SK-N-SH treated with all-trans-retinoic acid at 6 μM for 48 hours (cell line): ENCODE measurements at regions not wholly inside any gene's neighbourhood (a gene's known extent, or its start where the extent isn't known, plus 50 kb on each side); places are given as distances from the start of the nearest gene placed in this dataset.

Experiments used
- ATAC-seq: fragments of 200-7000 bp; cut with Tn5 transposase; 3 replicates; pipeline ENCODE4 v1.9.1; 2020; ENCODE audit warnings: mild to moderate bottlenecking, moderate library complexity
- ARNTL ChIP-seq: fragments of 450-650 bp; formaldehyde crosslinking; IDR thresholded peaks from 2 replicates; pipeline ENCODE4 v1.5.0; 2020; ENCODE audit warnings: low read depth, mild to moderate bottlenecking, moderate library complexity, borderline replicate concordance
- BACH2 ChIP-seq: fragments of 250-450 bp; sonication (Bioruptor Pico); IDR thresholded peaks from 2 replicates; pipeline ENCODE4 v1.9.0; 2021; ENCODE audit warnings: mild to moderate bottlenecking, borderline replicate concordance
- CSDC2 ChIP-seq: fragments of 250-450 bp; sonication (Bioruptor Pico); IDR thresholded peaks from 2 replicates; pipeline ENCODE4 v1.5.0; 2020; ENCODE audit warnings: mild to moderate bottlenecking, moderate library complexity
- CSRNP3 ChIP-seq: fragments of 250-450 bp; sonication (Bioruptor Pico); IDR thresholded peaks from 2 replicates; pipeline ENCODE4 v1.5.1; 2021; ENCODE audit warnings: mild to moderate bottlenecking, moderate library complexity
- ESRRG ChIP-seq: fragments of 250-450 bp; sonication (Bioruptor Pico); IDR thresholded peaks from 2 replicates; pipeline ENCODE4 v1.6.1; 2021; ENCODE audit warnings: mild to moderate bottlenecking
- GLIS3 ChIP-seq: fragments of 250-450 bp; sonication (Bioruptor Pico); IDR thresholded peaks from 2 replicates; pipeline ENCODE4 v1.5.0; 2020; ENCODE audit warnings: mild to moderate bottlenecking, moderate library complexity
- ISL1 ChIP-seq: fragments of 250-450 bp; sonication (Bioruptor Pico); IDR thresholded peaks from 2 replicates; pipeline ENCODE4 v2.1.2; 2022; ENCODE audit warnings: mild to moderate bottlenecking, moderate library complexity
- POU6F1 ChIP-seq: fragments of 250-450 bp; sonication (Bioruptor Pico); IDR thresholded peaks from 2 replicates; pipeline ENCODE4 v1.8.0; 2021; ENCODE audit warnings: low read depth, mild to moderate bottlenecking, moderate library complexity, borderline replicate concordance
- PPARA ChIP-seq: fragments of 250-450 bp; sonication (Bioruptor Pico); IDR thresholded peaks from 2 replicates; pipeline ENCODE4 v1.5.0; 2020; ENCODE audit warnings: mild to moderate bottlenecking, borderline replicate concordance
- RARB ChIP-seq: fragments of 250-450 bp; sonication (Bioruptor Pico); IDR thresholded peaks from 2 replicates; pipeline ENCODE4 v1.8.0; 2021; ENCODE audit warnings: mild to moderate bottlenecking, moderate library complexity
- SNAI2 ChIP-seq: fragments of 250-450 bp; sonication (Bioruptor Pico); IDR thresholded peaks from 2 replicates; pipeline ENCODE4 v1.5.0; 2020; ENCODE audit warnings: mild to moderate bottlenecking, moderate library complexity
- TCF4 ChIP-seq: fragments of 250-450 bp; sonication (Bioruptor Pico); IDR thresholded peaks from 2 replicates; pipeline ENCODE4 v1.8.0; 2021; ENCODE audit warnings: mild to moderate bottlenecking, moderate library complexity, borderline replicate concordance
- TOX ChIP-seq: fragments of 250-450 bp; sonication (Bioruptor Pico); IDR thresholded peaks from 2 replicates; pipeline ENCODE4 v1.8.0; 2021; ENCODE audit warnings: mild to moderate bottlenecking, moderate library complexity, borderline replicate concordance
- ZC3H10 ChIP-seq: fragments of 250-450 bp; sonication (Bioruptor Pico); IDR thresholded peaks from 2 replicates; pipeline ENCODE4 v1.5.1; 2021; ENCODE audit warnings: mild to moderate bottlenecking, moderate library complexity
- ZFP3 ChIP-seq: fragments of 250-450 bp; sonication (Bioruptor Pico); IDR thresholded peaks from 2 replicates; pipeline ENCODE4 v1.5.0; 2020; ENCODE audit warnings: mild to moderate bottlenecking, moderate library complexity
- ZFP30 ChIP-seq: fragments of 450-650 bp; formaldehyde crosslinking; IDR thresholded peaks from 2 replicates; pipeline ENCODE4 v1.5.0; 2022; ENCODE audit warnings: mild to moderate bottlenecking, moderate library complexity
- ZNF565 ChIP-seq: fragments of 450-650 bp; formaldehyde crosslinking; conservative IDR thresholded peaks from 2 replicates; pipeline ENCODE4 v1.5.0; 2020; ENCODE audit warnings: low read depth, mild to moderate bottlenecking, moderate library complexity
- ZNF70 ChIP-seq: fragments of 450-650 bp; formaldehyde crosslinking; IDR thresholded peaks from 2 replicates; pipeline ENCODE4 v1.5.0; 2020; ENCODE audit warnings: mild to moderate bottlenecking, moderate library complexity
- ZNF8 ChIP-seq: fragments of 450-650 bp; formaldehyde crosslinking; IDR thresholded peaks from 2 replicates; pipeline ENCODE4 v1.5.0; 2020; ENCODE audit warnings: mild to moderate bottlenecking, moderate library complexity
- TF ChIP-seq, protein P1 (sequence below): fragments of 250-450 bp; sonication (Bioruptor Pico); IDR thresholded peaks from 2 replicates; pipeline ENCODE4 v1.8.0; 2020; ENCODE audit warnings: mild to moderate bottlenecking, moderate library complexity, borderline replicate concordance
- TF ChIP-seq, protein P2 (sequence below): fragments of 250-450 bp; sonication (Bioruptor Pico); IDR thresholded peaks from 2 replicates; pipeline ENCODE4 v1.5.0; 2020; ENCODE audit warnings: mild to moderate bottlenecking, moderate library complexity

DNA sequence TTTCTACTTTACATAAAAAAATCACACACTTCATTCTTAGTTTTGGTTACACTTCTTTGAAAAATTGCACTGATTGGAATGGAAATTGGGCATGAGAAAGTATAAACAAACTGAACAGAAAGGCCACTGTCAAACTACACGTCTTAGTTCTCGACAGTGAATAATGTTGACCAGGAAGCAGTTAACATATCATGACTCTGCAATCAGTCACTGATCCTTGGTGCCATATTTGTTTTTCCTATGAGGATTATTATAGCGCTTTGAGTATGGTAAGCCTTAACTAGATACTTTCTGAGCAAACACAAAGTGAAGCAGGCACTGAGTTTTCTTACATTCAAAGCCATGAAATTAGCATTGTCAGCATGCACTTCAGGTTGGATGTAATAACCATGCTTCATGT, 495.1 kb upstream of the ANKRD30A start:
- no peak for ATAC-seq
- TF ChIP-seq, protein P1, sequence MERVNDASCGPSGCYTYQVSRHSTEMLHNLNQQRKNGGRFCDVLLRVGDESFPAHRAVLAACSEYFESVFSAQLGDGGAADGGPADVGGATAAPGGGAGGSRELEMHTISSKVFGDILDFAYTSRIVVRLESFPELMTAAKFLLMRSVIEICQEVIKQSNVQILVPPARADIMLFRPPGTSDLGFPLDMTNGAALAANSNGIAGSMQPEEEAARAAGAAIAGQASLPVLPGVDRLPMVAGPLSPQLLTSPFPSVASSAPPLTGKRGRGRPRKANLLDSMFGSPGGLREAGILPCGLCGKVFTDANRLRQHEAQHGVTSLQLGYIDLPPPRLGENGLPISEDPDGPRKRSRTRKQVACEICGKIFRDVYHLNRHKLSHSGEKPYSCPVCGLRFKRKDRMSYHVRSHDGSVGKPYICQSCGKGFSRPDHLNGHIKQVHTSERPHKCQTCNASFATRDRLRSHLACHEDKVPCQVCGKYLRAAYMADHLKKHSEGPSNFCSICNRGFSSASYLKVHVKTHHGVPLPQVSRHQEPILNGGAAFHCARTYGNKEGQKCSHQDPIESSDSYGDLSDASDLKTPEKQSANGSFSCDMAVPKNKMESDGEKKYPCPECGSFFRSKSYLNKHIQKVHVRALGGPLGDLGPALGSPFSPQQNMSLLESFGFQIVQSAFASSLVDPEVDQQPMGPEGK (CRISPR knock-in tag) = no peak
- no peak for TF ChIP-seq ZNF70 (CRISPR knock-in tag)

DNA sequence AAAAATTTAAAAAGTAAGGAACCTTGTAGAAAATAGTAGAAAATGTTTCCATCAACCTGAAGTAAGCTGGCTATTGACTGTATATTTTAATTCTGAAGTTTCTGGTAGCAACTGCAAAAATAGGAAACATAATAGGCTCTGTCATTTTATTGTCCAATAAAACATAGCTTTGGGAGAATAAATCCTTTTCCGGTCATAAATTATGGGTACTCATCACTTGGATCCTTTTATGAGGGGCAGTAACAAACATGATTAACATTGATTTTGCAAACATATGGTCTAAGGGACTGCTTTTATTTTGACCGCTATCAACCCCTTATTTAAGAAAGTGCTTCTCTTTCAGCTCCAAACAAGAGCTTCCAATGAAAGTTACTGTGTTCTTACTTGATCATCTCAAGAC, 495.9 kb upstream of the ANKRD30A start:
- ATAC-seq = no peak
- TF ChIP-seq RARB (CRISPR knock-in tag) = no peak
- no peak for TF ChIP-seq ZNF8 (CRISPR knock-in tag)
- TF ChIP-seq, protein P2, sequence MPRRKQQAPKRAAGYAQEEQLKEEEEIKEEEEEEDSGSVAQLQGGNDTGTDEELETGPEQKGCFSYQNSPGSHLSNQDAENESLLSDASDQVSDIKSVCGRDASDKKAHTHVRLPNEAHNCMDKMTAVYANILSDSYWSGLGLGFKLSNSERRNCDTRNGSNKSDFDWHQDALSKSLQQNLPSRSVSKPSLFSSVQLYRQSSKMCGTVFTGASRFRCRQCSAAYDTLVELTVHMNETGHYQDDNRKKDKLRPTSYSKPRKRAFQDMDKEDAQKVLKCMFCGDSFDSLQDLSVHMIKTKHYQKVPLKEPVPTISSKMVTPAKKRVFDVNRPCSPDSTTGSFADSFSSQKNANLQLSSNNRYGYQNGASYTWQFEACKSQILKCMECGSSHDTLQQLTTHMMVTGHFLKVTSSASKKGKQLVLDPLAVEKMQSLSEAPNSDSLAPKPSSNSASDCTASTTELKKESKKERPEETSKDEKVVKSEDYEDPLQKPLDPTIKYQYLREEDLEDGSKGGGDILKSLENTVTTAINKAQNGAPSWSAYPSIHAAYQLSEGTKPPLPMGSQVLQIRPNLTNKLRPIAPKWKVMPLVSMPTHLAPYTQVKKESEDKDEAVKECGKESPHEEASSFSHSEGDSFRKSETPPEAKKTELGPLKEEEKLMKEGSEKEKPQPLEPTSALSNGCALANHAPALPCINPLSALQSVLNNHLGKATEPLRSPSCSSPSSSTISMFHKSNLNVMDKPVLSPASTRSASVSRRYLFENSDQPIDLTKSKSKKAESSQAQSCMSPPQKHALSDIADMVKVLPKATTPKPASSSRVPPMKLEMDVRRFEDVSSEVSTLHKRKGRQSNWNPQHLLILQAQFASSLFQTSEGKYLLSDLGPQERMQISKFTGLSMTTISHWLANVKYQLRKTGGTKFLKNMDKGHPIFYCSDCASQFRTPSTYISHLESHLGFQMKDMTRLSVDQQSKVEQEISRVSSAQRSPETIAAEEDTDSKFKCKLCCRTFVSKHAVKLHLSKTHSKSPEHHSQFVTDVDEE = no peak
- no peak for TF ChIP-seq SNAI2
- no peak for TF ChIP-seq ESRRG (CRISPR knock-in tag)
- no peak for TF ChIP-seq ZFP3 (CRISPR knock-in tag)
- TF ChIP-seq TOX = no peak
- no peak for TF ChIP-seq PPARA (CRISPR knock-in tag)
- TF ChIP-seq, protein P1 (CRISPR knock-in tag) = no peak
- TF ChIP-seq CSRNP3 (CRISPR knock-in tag) = no peak
- TF ChIP-seq ARNTL = no peak
- no peak for TF ChIP-seq TCF4 (CRISPR knock-in tag)
- TF ChIP-seq ZC3H10 (CRISPR knock-in tag) = no peak
- no peak for TF ChIP-seq ISL1 (CRISPR knock-in tag)
- no peak for TF ChIP-seq GLIS3 (CRISPR knock-in tag)
- TF ChIP-seq ZNF565 (CRISPR knock-in tag) = no peak
- TF ChIP-seq ZFP30 (CRISPR knock-in tag) = no peak

GRCh38 chr10:36624551-36625100, 500.8 kb upstream of the ANKRD30A start:
- TF ChIP-seq CSRNP3 (CRISPR knock-in tag) = no peak
- no peak for TF ChIP-seq ARNTL
- TF ChIP-seq BACH2 = no peak
- TF ChIP-seq ZNF8 (CRISPR knock-in tag) = no peak
- TF ChIP-seq, protein P2 = no peak
- no peak for TF ChIP-seq CSDC2 (CRISPR knock-in tag)
- TF ChIP-seq RARB (CRISPR knock-in tag) = no peak
- TF ChIP-seq POU6F1 (CRISPR knock-in tag) = no peak
- ATAC-seq = no peak
